GM12878 (cell line): ENCODE measurements at regions not wholly inside any gene's neighbourhood (a gene's known extent, or its start where the extent isn't known, plus 50 kb on each side); places are given as distances from the start of the nearest gene placed in this dataset.
A peak's percentile ranks its signal among the peaks of the same experiment; 100 is the strongest.

ENCODE experiments used
- CTCF ChIP-seq, 3 experiments: IDR thresholded peaks in 2 of 3; conservative IDR thresholded peaks in 1 of 3; 2 replicates each; pipeline ENCODE4 v1.5.1; 2011; ENCODE audit warnings: low read depth in 3 of 3, low read length in 3 of 3, mild to moderate bottlenecking in 3 of 3, control low read depth in 2 of 3, moderate library complexity in 2 of 3, inconsistent platforms in 1 of 3, mixed read lengths in 1 of 3; ENCODE audit not compliant: control insufficient read depth in 2 of 3, insufficient read depth in 1 of 3; ENCODE audit errors: extremely low read depth in 1 of 3
- IKZF1 ChIP-seq: fragments of 450-650 bp; conservative IDR thresholded peaks from 2 replicates; pipeline ENCODE4 v1.6.1; 2017; ENCODE audit warnings: antibody characterized with exemption, mild to moderate bottlenecking
- KAT2A ChIP-seq: conservative IDR thresholded peaks from 2 replicates; pipeline ENCODE4 v1.6.1; 2011; ENCODE audit warnings: low read depth, low read length; ENCODE audit not compliant: control insufficient read depth
- MLLT1 ChIP-seq: fragments of 450-650 bp; IDR thresholded peaks from 2 replicates; pipeline ENCODE4 v1.6.1; 2016; ENCODE audit warnings: mild to moderate bottlenecking
- PBX3 ChIP-seq: IDR thresholded peaks from 2 replicates; pipeline ENCODE4 v1.6.1; 2011; ENCODE audit warnings: mild to moderate bottlenecking, low read depth, low read length, moderate library complexity; ENCODE audit not compliant: insufficient replicate concordance
- RB1 ChIP-seq: fragments of 450-650 bp; formaldehyde crosslinking; IDR thresholded peaks from 2 replicates; pipeline ENCODE4 v1.6.1; 2017; ENCODE audit warnings: mild to moderate bottlenecking, borderline replicate concordance
- REST ChIP-seq: IDR thresholded peaks from 2 replicates; pipeline ENCODE4 v1.6.1; 2012; ENCODE audit warnings: mild to moderate bottlenecking, low read depth, low read length
- SKIL ChIP-seq: fragments of 450-650 bp; IDR thresholded peaks from 2 replicates; pipeline ENCODE4 v1.6.1; 2017; ENCODE audit warnings: mild to moderate bottlenecking, low read depth, inconsistent platforms; ENCODE audit not compliant: poor library complexity, severe bottlenecking
- YY1 ChIP-seq: IDR thresholded peaks from 2 replicates; pipeline ENCODE4 v1.6.1; 2011; ENCODE audit warnings: low read depth, mild to moderate bottlenecking, low read length
- ZNF24 ChIP-seq: fragments of 450-650 bp; IDR thresholded peaks from 2 replicates; pipeline ENCODE4 v1.6.1; 2017; ENCODE audit warnings: antibody characterized with exemption, mild to moderate bottlenecking
- ZZZ3 ChIP-seq: IDR thresholded peaks from 2 replicates; pipeline ENCODE4 v1.6.1; 2011; ENCODE audit warnings: low read depth; ENCODE audit not compliant: control insufficient read depth, insufficient read length
- TF ChIP-seq, protein P1 (sequence below): fragments of 450-650 bp; IDR thresholded peaks from 2 replicates; pipeline ENCODE4 v1.6.1; 2017; ENCODE audit warnings: borderline replicate concordance

DNA sequence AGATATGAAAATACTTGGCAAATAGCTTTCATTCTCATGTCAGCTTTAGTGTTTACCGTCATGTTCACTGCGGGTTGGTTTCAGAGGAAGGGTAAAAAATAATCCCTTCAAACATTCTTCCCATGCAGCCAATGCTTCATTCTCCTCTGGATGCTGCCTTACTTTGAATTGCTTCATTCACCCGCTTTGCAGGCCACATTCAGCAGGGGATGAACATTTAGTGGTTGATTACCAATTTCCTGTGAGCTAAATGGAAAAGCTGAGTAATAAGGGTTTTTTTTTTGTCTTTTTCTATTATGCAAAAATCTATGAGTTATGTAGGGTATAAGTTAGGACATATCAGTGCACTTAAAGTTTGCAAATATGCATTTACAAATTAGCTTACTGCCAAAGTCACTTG, 96.3 kb upstream of the MEF2C start (continued):
- TF ChIP-seq PBX3 (no peak), IKZF1 (peak; percentile 40; the same call in 1 of the 2 replicates), ZZZ3 (no peak), ZNF24 (no peak), YY1 (no peak), KAT2A (no peak), MLLT1 (peak; percentile 44; the same call in 1 of the 2 replicates), RB1 (no peak), SKIL (no peak), REST (no peak), CTCF (IDR thresholded peaks at IDR 0.05 in 2 of 3, conservative IDR thresholded peaks at IDR 0.05 in 1 of 3; ENCODE audit: control insufficient read depth in 2 of 3, extremely low read depth in 1 of 3, insufficient read depth in 1 of 3, low read depth in 3 of 3, low read length in 3 of 3) (no peak)
- TF ChIP-seq, protein P1, sequence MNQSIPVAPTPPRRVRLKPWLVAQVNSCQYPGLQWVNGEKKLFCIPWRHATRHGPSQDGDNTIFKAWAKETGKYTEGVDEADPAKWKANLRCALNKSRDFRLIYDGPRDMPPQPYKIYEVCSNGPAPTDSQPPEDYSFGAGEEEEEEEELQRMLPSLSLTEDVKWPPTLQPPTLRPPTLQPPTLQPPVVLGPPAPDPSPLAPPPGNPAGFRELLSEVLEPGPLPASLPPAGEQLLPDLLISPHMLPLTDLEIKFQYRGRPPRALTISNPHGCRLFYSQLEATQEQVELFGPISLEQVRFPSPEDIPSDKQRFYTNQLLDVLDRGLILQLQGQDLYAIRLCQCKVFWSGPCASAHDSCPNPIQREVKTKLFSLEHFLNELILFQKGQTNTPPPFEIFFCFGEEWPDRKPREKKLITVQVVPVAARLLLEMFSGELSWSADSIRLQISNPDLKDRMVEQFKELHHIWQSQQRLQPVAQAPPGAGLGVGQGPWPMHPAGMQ: no peak
